ENCODE measurements at regions not wholly inside any gene's neighbourhood (a gene's known extent, or its start where the extent isn't known, plus 50 kb on each side); places are given as distances from the start of the nearest gene placed in this dataset.

DNA sequence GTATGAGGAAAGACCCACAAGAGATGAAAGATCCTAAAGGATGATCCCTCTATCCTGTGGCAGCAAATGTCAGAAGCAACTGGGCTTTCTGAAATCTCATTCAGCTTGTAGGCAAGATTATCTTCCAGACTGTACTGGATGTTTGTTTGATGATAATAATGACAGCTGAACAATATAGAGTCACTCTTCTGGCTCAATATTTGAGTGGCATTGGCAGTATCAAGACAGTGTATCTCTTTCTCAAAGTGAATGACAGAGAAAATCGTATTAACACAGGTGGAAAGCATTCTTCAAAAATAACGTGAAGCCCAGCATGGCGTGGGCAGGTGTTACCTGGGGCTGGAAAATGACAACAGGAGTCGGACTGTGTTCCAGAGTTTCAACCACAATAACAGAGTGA lies 114.5 kb downstream of the GPR37 start (continued):
- TF ChIP-seq, protein P1, sequence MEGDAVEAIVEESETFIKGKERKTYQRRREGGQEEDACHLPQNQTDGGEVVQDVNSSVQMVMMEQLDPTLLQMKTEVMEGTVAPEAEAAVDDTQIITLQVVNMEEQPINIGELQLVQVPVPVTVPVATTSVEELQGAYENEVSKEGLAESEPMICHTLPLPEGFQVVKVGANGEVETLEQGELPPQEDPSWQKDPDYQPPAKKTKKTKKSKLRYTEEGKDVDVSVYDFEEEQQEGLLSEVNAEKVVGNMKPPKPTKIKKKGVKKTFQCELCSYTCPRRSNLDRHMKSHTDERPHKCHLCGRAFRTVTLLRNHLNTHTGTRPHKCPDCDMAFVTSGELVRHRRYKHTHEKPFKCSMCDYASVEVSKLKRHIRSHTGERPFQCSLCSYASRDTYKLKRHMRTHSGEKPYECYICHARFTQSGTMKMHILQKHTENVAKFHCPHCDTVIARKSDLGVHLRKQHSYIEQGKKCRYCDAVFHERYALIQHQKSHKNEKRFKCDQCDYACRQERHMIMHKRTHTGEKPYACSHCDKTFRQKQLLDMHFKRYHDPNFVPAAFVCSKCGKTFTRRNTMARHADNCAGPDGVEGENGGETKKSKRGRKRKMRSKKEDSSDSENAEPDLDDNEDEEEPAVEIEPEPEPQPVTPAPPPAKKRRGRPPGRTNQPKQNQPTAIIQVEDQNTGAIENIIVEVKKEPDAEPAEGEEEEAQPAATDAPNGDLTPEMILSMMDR (IDR thresholded peaks at IDR 0.05; ENCODE audit: control extremely low read depth in 1 of 3, insufficient read depth in 1 of 3, low read depth in 1 of 3, low read length in 3 of 3), result no peak
- TF ChIP-seq, protein P2, sequence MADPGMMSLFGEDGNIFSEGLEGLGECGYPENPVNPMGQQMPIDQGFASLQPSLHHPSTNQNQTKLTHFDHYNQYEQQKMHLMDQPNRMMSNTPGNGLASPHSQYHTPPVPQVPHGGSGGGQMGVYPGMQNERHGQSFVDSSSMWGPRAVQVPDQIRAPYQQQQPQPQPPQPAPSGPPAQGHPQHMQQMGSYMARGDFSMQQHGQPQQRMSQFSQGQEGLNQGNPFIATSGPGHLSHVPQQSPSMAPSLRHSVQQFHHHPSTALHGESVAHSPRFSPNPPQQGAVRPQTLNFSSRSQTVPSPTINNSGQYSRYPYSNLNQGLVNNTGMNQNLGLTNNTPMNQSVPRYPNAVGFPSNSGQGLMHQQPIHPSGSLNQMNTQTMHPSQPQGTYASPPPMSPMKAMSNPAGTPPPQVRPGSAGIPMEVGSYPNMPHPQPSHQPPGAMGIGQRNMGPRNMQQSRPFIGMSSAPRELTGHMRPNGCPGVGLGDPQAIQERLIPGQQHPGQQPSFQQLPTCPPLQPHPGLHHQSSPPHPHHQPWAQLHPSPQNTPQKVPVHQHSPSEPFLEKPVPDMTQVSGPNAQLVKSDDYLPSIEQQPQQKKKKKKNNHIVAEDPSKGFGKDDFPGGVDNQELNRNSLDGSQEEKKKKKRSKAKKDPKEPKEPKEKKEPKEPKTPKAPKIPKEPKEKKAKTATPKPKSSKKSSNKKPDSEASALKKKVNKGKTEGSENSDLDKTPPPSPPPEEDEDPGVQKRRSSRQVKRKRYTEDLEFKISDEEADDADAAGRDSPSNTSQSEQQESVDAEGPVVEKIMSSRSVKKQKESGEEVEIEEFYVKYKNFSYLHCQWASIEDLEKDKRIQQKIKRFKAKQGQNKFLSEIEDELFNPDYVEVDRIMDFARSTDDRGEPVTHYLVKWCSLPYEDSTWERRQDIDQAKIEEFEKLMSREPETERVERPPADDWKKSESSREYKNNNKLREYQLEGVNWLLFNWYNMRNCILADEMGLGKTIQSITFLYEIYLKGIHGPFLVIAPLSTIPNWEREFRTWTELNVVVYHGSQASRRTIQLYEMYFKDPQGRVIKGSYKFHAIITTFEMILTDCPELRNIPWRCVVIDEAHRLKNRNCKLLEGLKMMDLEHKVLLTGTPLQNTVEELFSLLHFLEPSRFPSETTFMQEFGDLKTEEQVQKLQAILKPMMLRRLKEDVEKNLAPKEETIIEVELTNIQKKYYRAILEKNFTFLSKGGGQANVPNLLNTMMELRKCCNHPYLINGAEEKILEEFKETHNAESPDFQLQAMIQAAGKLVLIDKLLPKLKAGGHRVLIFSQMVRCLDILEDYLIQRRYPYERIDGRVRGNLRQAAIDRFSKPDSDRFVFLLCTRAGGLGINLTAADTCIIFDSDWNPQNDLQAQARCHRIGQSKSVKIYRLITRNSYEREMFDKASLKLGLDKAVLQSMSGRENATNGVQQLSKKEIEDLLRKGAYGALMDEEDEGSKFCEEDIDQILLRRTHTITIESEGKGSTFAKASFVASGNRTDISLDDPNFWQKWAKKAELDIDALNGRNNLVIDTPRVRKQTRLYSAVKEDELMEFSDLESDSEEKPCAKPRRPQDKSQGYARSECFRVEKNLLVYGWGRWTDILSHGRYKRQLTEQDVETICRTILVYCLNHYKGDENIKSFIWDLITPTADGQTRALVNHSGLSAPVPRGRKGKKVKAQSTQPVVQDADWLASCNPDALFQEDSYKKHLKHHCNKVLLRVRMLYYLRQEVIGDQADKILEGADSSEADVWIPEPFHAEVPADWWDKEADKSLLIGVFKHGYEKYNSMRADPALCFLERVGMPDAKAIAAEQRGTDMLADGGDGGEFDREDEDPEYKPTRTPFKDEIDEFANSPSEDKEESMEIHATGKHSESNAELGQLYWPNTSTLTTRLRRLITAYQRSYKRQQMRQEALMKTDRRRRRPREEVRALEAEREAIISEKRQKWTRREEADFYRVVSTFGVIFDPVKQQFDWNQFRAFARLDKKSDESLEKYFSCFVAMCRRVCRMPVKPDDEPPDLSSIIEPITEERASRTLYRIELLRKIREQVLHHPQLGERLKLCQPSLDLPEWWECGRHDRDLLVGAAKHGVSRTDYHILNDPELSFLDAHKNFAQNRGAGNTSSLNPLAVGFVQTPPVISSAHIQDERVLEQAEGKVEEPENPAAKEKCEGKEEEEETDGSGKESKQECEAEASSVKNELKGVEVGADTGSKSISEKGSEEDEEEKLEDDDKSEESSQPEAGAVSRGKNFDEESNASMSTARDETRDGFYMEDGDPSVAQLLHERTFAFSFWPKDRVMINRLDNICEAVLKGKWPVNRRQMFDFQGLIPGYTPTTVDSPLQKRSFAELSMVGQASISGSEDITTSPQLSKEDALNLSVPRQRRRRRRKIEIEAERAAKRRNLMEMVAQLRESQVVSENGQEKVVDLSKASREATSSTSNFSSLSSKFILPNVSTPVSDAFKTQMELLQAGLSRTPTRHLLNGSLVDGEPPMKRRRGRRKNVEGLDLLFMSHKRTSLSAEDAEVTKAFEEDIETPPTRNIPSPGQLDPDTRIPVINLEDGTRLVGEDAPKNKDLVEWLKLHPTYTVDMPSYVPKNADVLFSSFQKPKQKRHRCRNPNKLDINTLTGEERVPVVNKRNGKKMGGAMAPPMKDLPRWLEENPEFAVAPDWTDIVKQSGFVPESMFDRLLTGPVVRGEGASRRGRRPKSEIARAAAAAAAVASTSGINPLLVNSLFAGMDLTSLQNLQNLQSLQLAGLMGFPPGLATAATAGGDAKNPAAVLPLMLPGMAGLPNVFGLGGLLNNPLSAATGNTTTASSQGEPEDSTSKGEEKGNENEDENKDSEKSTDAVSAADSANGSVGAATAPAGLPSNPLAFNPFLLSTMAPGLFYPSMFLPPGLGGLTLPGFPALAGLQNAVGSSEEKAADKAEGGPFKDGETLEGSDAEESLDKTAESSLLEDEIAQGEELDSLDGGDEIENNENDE (IDR thresholded peaks at IDR 0.05; ENCODE audit: insufficient replicate concordance, low read length), result no peak
- TF ChIP-seq CHD1 (IDR thresholded peaks at IDR 0.05; ENCODE audit: low read depth, low read length) (no peak), PHF8 (conservative IDR thresholded peaks at IDR 0.05; ENCODE audit: low read depth, low read length) (no peak), BCL11A (IDR thresholded peaks at IDR 0.05; ENCODE audit: low read depth in 2 of 2, low read length in 2 of 2) (no peak), GTF2F1 (IDR thresholded peaks at IDR 0.05; ENCODE audit: borderline replicate concordance, low read depth, low read length) (no peak), EZH2 (IDR thresholded peaks at IDR 0.05; ENCODE audit: low read depth, low read length, severe bottlenecking) (no peak), CBX5 (IDR thresholded peaks at IDR 0.05; ENCODE audit: low read depth, low read length) (no peak)
